ENCODE measurements at regions not wholly inside any gene's neighbourhood (a gene's known extent, or its start where the extent isn't known, plus 50 kb on each side); places are given as distances from the start of the nearest gene placed in this dataset.

DNA sequence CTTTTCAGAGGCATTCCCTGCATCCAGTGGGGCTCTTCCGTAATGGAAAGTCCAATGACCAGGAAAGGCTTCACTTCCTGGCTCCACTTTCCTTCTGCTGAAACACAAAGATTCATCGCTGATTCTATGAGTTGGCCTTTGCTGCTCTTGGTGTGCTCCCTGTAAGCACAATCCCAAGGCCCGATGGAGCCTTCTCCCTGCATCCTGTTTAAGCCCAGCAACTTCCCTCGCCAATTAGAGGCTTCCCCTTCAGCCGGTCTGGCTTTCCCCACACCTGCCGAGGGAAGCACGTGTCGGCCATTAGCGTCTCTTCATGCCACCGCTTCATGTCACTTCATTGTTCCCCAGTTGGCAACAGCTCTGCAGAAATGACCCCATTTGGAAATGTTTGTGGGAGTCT lies 693.9 kb downstream of the MED13L start (continued):
- TF ChIP-seq NR2C1 (IDR thresholded peaks at IDR 0.05) (no peak), NR2C1 (tag; IDR thresholded peaks at IDR 0.05) (no peak), ZBTB7A (IDR thresholded peaks at IDR 0.05; ENCODE audit: borderline replicate concordance, control insufficient read depth, low read depth, low read length) (no peak)

DNA sequence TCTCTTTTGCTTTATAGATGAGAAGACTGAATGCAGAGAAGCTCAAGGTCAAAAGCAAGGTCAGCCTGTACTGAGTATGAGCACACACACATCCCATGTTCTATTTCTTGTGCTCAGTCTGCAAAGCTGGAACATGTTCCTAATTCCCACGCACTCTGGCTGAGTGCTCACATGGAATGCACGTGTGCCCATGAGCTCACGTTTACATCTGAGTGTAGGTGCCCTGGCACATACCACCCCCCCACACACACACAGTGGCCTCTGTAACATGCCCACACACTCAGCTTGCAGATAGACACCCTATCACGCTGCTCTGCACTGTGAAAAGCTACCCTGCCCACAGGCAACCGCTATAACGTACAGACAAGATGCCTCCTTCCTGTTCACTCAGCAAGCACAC lies 700.1 kb downstream of the MED13L start:
- H3K27me3 ChIP-seq (ENCODE audit: control insufficient read depth in 2 of 2, insufficient read depth in 2 of 2, low read length in 2 of 2): peaks cover 0 to 17% of the 10 kb centered on the region in 2 experiments; a peak in 2 of 5 replicates
- ATAC-seq (no peak), DNase-seq (ENCODE audit: extremely low read depth in 1 of 4, low spot score in 3 of 4) (no peak)
- no peak for TF ChIP-seq ZNF134 (CRISPR knock-in tag; conservative IDR thresholded peaks at IDR 0.05)
- TF ChIP-seq TSC22D4 (tag; IDR thresholded peaks at IDR 0.05): no peak
- no peak for TF ChIP-seq ZC3H4 (CRISPR knock-in tag; IDR thresholded peaks at IDR 0.05; ENCODE audit: borderline replicate concordance)
- TF ChIP-seq ZSCAN29 (IDR thresholded peaks at IDR 0.05): no peak
- no peak for TF ChIP-seq ZNF384 (IDR thresholded peaks at IDR 0.05; ENCODE audit: low read depth, low read length)
- TF ChIP-seq TAF1 (IDR thresholded peaks at IDR 0.05; ENCODE audit: control insufficient read depth, extremely low read depth, insufficient read depth, low read length, severe bottlenecking): no peak
- no peak for TF ChIP-seq MBD2 (IDR thresholded peaks at IDR 0.05; ENCODE audit: borderline replicate concordance, low read depth)
- TF ChIP-seq, protein P1, sequence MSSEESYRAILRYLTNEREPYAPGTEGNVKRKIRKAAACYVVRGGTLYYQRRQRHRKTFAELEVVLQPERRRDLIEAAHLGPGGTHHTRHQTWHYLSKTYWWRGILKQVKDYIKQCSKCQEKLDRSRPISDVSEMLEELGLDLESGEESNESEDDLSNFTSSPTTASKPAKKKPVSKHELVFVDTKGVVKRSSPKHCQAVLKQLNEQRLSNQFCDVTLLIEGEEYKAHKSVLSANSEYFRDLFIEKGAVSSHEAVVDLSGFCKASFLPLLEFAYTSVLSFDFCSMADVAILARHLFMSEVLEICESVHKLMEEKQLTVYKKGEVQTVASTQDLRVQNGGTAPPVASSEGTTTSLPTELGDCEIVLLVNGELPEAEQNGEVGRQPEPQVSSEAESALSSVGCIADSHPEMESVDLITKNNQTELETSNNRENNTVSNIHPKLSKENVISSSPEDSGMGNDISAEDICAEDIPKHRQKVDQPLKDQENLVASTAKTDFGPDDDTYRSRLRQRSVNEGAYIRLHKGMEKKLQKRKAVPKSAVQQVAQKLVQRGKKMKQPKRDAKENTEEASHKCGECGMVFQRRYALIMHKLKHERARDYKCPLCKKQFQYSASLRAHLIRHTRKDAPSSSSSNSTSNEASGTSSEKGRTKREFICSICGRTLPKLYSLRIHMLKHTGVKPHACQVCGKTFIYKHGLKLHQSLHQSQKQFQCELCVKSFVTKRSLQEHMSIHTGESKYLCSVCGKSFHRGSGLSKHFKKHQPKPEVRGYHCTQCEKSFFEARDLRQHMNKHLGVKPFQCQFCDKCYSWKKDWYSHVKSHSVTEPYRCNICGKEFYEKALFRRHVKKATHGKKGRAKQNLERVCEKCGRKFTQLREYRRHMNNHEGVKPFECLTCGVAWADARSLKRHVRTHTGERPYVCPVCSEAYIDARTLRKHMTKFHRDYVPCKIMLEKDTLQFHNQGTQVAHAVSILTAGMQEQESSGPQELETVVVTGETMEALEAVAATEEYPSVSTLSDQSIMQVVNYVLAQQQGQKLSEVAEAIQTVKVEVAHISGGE (CRISPR knock-in tag; IDR thresholded peaks at IDR 0.05): no peak
- TF ChIP-seq, protein P2, sequence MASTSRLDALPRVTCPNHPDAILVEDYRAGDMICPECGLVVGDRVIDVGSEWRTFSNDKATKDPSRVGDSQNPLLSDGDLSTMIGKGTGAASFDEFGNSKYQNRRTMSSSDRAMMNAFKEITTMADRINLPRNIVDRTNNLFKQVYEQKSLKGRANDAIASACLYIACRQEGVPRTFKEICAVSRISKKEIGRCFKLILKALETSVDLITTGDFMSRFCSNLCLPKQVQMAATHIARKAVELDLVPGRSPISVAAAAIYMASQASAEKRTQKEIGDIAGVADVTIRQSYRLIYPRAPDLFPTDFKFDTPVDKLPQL (IDR thresholded peaks at IDR 0.05; ENCODE audit: extremely low read depth, insufficient read length): no peak
- TF ChIP-seq, protein P3, sequence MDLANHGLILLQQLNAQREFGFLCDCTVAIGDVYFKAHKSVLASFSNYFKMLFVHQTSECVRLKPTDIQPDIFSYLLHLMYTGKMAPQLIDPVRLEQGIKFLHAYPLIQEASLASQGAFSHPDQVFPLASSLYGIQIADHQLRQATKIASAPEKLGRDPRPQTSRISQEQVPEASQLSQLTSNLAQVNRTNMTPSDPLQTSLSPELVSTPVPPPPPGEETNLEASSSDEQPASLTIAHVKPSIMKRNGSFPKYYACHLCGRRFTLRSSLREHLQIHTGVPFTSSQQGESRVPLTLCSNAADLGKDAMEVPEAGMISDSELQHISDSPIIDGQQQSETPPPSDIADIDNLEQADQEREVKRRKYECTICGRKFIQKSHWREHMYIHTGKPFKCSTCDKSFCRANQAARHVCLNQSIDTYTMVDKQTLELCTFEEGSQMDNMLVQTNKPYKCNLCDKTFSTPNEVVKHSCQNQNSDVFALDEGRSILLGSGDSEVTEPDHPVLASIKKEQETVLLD (IDR thresholded peaks at IDR 0.05): no peak
- TF ChIP-seq, protein P4, sequence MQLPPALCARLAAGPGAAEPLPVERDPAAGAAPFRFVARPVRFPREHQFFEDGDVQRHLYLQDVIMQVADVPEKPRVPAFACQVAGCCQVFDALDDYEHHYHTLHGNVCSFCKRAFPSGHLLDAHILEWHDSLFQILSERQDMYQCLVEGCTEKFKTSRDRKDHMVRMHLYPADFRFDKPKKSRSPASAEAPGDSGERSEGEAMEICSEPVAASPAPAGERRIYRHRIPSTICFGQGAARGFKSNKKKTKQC (CRISPR knock-in tag; IDR thresholded peaks at IDR 0.05): no peak
- no peak for TF ChIP-seq SMARCA4 (IDR thresholded peaks at IDR 0.05)
- no peak for TF ChIP-seq KAT7 (CRISPR knock-in tag; IDR thresholded peaks at IDR 0.05; ENCODE audit: borderline replicate concordance)
- TF ChIP-seq ZEB2 (IDR thresholded peaks at IDR 0.05): no peak

More for the DNA sequence above, 700.1 kb downstream of the MED13L start:
- 0% methylated on average over 6 of the region's 6 CpGs for WGBS (ENCODE audit: insufficient coverage, low coverage, missing lambda C conversion rate)
- no TSS peak for BruUV-seq (replicated peaks)
- Histone ChIP-seq H3K4me3 (no peak overlapping the region), H2AFZ (ENCODE audit: low read depth, low read length) (no peak overlapping the region), H3K4me1 (replicated peaks in 1 of 2; ENCODE audit: control insufficient read depth in 2 of 2, insufficient read depth in 2 of 2, low read length in 2 of 2) (no peaks in the 10 kb centered on the region), H3K36me3 (ENCODE audit: control insufficient read depth, insufficient read depth, low read length) (no peaks in the 10 kb centered on the region), H3K27ac (ENCODE audit: extremely low read depth, low read depth, low read length) (no peak overlapping the region), H3K9me3 (replicated peaks; ENCODE audit: control insufficient read depth, insufficient read depth, low read depth, low read length) (no peaks in the 10 kb centered on the region), H3K79me2 (ENCODE audit: control insufficient read depth, insufficient read depth, low read length) (no peaks in the 10 kb centered on the region), H4K20me1 (replicated peaks; ENCODE audit: control insufficient read depth, insufficient read depth, low read length) (no peaks in the 10 kb centered on the region), H3K9ac (ENCODE audit: insufficient read depth in 1 of 2, low read depth in 2 of 2, low read length in 2 of 2) (no peak overlapping the region), H3K4me2 (ENCODE audit: insufficient read depth, low read length) (no peak overlapping the region), H3K9me1 (ENCODE audit: control insufficient read depth, insufficient read depth, low read length) (no peaks in the 10 kb centered on the region)
- in situ Hi-C loops (cut with MboI): no loop called here
- ChIA-PET POLR2A (interaction anchor here (1.1 kb wide), 1 partner anchor 10 kb away, joined by 3 read pairs; no protein-coding TSS in a partner anchor), CTCF (ENCODE audit: low intra/inter-chr PET ratio) (no interaction called here)
- FAIRE-seq: no peak
- intact Hi-C loops (cut with micrococcal nuclease): no loop called here

Data from K562 (cell line).